Nephron (organoid): ENCODE measurements at regions not wholly inside any gene's neighbourhood (a gene's known extent, or its start where the extent isn't known, plus 50 kb on each side); places are given as distances from the start of the nearest gene placed in this dataset.
A peak's percentile ranks its signal among the peaks of the same experiment; 100 is the strongest.

Experiments used
- H3K27ac Mint-ChIP-seq, 3 experiments: 2 replicates each; pipeline ENCODE4 v1.8.0; 2020; ENCODE audit warnings: mixed read lengths in 3 of 3, mild to moderate bottlenecking in 2 of 3, moderate library complexity in 1 of 3
- H3K27me3 Mint-ChIP-seq: 2 replicates; pipeline ENCODE4 v1.8.0; 2021; ENCODE audit warnings: low read depth, mild to moderate bottlenecking, moderate library complexity, mixed read lengths
- H3K36me3 Mint-ChIP-seq: 2 replicates; pipeline ENCODE4 v1.8.0; 2020; ENCODE audit warnings: low read depth, mixed read lengths
- H3K4me1 Mint-ChIP-seq: 2 replicates; pipeline ENCODE4 v1.8.0; 2020; ENCODE audit warnings: mixed read lengths
- H3K4me3 Mint-ChIP-seq, 3 experiments: 2 replicates each; pipeline ENCODE4 v1.8.0; 2020; ENCODE audit warnings: mild to moderate bottlenecking in 3 of 3, mixed read lengths in 3 of 3, moderate library complexity in 2 of 3
- H3K9me3 Mint-ChIP-seq: 2 replicates; pipeline ENCODE4 v1.8.0; 2020; ENCODE audit warnings: mixed read lengths
- TF ChIP-seq, protein P1 (sequence below), 3 experiments: fragments of 200-600 bp; sonication (generic); IDR thresholded peaks; one replicate each; pipeline ENCODE4 v1.5.0; 2021; ENCODE audit warnings: antibody characterized with exemption in 3 of 3; ENCODE audit not compliant: unreplicated experiment in 3 of 3

DNA sequence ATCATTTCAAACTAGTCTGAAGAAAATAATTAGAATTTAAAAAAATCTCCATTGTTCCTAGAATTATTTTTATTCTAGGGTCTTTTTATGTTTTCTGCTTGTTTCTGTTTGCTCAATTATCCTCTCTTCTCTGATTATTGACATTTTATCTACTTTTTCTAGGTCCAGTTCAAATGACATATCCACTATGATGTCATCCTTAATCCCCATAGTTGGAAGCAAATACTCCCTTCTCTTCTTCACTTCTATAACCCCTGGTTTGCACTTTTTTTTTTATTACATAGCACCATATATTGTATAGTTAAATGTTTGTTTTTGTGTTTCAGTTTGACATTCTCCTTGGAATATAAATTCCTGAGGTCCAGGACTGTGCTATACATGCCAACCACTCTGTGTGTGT lies 82.6 kb downstream of the CT47B1 start:
- H3K27me3 Mint-ChIP-seq, result no peaks in the 10 kb centered on the region
- peaks cover 17% of the 10 kb centered on the region for H3K4me1 Mint-ChIP-seq
- no peak overlapping the region for H3K4me3 Mint-ChIP-seq
- H3K27ac Mint-ChIP-seq, result no peak overlapping the region
- no peaks in the 10 kb centered on the region for H3K9me3 Mint-ChIP-seq
- TF ChIP-seq, protein P1, sequence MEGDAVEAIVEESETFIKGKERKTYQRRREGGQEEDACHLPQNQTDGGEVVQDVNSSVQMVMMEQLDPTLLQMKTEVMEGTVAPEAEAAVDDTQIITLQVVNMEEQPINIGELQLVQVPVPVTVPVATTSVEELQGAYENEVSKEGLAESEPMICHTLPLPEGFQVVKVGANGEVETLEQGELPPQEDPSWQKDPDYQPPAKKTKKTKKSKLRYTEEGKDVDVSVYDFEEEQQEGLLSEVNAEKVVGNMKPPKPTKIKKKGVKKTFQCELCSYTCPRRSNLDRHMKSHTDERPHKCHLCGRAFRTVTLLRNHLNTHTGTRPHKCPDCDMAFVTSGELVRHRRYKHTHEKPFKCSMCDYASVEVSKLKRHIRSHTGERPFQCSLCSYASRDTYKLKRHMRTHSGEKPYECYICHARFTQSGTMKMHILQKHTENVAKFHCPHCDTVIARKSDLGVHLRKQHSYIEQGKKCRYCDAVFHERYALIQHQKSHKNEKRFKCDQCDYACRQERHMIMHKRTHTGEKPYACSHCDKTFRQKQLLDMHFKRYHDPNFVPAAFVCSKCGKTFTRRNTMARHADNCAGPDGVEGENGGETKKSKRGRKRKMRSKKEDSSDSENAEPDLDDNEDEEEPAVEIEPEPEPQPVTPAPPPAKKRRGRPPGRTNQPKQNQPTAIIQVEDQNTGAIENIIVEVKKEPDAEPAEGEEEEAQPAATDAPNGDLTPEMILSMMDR (IDR thresholded peaks at IDR 0.05; ENCODE audit: unreplicated experiment in 3 of 3), result no peak
- no peaks in the 10 kb centered on the region for H3K36me3 Mint-ChIP-seq

DNA sequence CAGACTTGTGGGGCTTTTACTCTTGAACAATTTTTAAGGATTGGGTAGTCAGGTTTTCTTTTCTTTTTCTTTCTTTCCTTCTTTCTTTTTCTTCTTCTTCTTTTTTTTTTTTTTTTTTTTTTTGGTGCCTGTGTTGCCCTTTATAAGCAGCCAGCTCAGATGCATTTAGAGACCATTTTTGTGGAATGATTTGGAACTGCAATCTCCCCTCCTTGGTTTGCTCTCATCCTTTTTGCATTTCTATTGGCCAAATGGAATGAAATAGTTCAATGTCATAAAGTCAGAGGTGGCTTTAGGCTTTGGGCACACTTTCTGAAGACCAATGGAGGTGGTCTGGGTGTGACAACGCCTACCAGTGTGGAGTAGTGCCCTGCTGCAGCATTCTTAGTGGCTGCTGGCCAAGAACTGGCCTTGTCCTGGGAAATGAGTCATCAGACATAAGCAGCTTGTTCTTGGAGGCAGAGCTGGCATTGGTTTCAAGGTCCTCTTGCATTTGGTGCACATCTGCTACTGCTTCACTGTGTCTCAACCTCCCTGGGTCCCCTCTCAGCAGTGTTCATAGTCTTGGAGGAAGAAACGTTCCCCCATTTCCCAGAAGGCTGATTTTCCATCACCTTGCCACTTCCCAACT lies 84.5 kb downstream of the CT47B1 start:
- TF ChIP-seq, protein P1 (IDR thresholded peaks at IDR 0.05; ENCODE audit: unreplicated experiment in 3 of 3), result no peak
- no peaks in the 10 kb centered on the region for H3K9me3 Mint-ChIP-seq
- H3K36me3 Mint-ChIP-seq, result no peaks in the 10 kb centered on the region
- H3K4me3 Mint-ChIP-seq, result no peak overlapping the region
- no peaks in the 10 kb centered on the region for H3K27me3 Mint-ChIP-seq
- peaks cover 11% of the 10 kb centered on the region for H3K4me1 Mint-ChIP-seq
- H3K27ac Mint-ChIP-seq, result no peak overlapping the region

DNA sequence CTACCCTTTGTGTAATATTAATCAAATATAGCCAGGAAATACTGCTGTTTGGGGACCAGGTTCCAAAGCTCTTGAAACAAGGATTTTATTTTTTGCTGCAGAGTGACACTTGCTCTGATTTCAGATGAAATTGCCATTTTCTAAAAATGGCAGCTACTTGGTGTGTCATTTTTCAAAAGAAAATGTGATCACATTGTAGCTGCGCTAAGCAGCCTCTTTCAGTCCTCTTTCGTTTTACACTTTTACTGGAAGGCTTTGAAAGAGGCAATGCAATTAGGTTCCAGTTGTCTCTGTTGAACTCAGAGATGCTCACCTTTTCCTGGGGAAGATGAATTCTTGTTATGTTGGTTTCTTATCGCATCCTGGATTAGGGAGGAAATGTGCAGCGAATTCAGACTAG lies 85.1 kb downstream of the CT47B1 start:
- TF ChIP-seq, protein P1 (IDR thresholded peaks at IDR 0.05; ENCODE audit: unreplicated experiment in 3 of 3), result no peak

DNA sequence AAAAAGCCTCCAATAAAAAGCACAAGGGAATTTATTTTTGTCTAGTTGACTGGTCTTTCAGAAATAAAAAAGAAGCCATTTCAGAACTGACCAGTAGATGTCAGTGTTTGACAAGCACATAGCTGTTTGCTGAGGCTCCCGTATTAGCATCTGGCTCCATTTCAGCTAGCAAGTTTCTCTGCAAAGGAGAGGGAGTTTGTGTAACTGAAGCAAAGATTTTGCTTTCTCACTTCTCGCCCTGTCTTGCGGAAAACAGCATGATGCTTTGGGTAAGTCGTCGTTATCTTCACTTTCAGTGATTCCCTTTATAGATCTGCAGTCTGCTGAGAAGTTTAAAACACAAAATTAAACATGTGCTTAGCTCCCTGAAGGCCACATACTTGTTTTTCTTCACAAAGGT lies 85.5 kb downstream of the CT47B1 start:
- Mint-ChIP-seq H3K4me1 (peaks cover 11% of the 10 kb centered on the region), H3K36me3 (no peaks in the 10 kb centered on the region), H3K27me3 (no peaks in the 10 kb centered on the region), H3K4me3 (peak overlapping the region in 1 of 3 experiments; percentile 34), H3K9me3 (no peaks in the 10 kb centered on the region), H3K27ac (peak overlapping the region in 2 of 3 experiments; percentile 26 to 79)
- TF ChIP-seq, protein P1 (IDR thresholded peaks at IDR 0.05; ENCODE audit: unreplicated experiment in 3 of 3), result peak; percentile 68 to 81 (median 80)

More for the DNA sequence above, 85.1 kb downstream of the CT47B1 start:
- Mint-ChIP-seq H3K27ac (peak overlapping the region in 2 of 3 experiments; percentile 26 to 79), H3K4me3 (peak overlapping the region in 1 of 3 experiments; percentile 34), H3K36me3 (no peaks in the 10 kb centered on the region), H3K27me3 (no peaks in the 10 kb centered on the region), H3K4me1 (peaks cover 11% of the 10 kb centered on the region), H3K9me3 (no peaks in the 10 kb centered on the region)

DNA sequence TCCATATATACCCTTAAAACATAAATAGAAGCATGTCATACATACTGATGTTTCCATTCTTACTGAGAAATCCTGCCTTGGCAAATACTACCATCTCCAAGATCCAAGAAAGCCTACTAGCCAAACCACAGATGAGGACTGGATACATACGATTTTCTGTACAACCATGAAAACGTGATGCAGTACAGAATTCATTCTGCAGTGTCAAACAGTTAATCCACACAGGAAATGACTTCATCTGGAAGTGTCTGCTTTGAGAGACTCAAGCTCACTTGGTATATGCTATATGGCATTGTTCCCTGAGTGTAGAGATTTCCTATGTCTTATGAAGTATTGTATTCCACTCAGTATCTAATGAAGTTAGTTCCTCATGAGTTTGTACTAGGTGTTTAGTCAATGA lies 94.3 kb downstream of the CT47B1 start:
- Mint-ChIP-seq H3K4me3 (no peak overlapping the region), H3K4me1 (peaks cover 7% of the 10 kb centered on the region), H3K27ac (peak overlapping the region in 2 of 3 experiments; percentile 54 to 59), H3K36me3 (no peaks in the 10 kb centered on the region), H3K27me3 (no peaks in the 10 kb centered on the region), H3K9me3 (peaks cover under 1% of the 10 kb centered on the region)
- TF ChIP-seq, protein P1 (IDR thresholded peaks at IDR 0.05; ENCODE audit: unreplicated experiment in 3 of 3), result no peak

DNA sequence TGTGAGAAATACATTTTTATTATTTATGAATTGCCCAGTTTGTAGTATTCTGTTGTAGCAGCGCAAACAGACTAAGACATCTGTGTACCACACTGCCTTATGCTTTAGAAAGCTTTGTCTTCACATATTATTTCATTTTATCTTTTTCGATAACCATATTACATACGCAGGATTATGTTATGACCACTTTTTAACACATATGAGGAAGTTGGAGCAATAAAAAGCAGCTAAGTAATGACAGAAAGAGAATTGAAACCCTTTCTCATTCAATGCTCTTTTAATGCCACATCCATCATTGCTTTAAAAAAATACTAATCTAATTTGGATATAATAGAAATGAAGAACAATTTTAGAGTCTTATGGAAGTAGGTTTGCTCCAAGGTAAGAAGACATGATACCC lies 99.7 kb downstream of the CT47B1 start:
- H3K4me3 Mint-ChIP-seq, result no peak overlapping the region
- TF ChIP-seq, protein P1 (IDR thresholded peaks at IDR 0.05; ENCODE audit: unreplicated experiment in 3 of 3), result no peak
- H3K27me3 Mint-ChIP-seq, result no peaks in the 10 kb centered on the region
- H3K27ac Mint-ChIP-seq, result no peak overlapping the region
- peaks cover 7% of the 10 kb centered on the region for H3K9me3 Mint-ChIP-seq
- H3K4me1 Mint-ChIP-seq, result no peaks in the 10 kb centered on the region
- H3K36me3 Mint-ChIP-seq, result no peaks in the 10 kb centered on the region
